Fibroblast of lung (primary cell): ENCODE measurements at regions not wholly inside any gene's neighbourhood (a gene's known extent, or its start where the extent isn't known, plus 50 kb on each side); places are given as distances from the start of the nearest gene placed in this dataset.

Experiments
- DNase-seq, 2 donors: peaks; one replicate each; pipeline versions ENCODE4 v3.0.0 to v3.0.0-alpha.2; 2010; ENCODE audit warnings: low read depth in 2 of 2
- H2AFZ ChIP-seq: 2 replicates; pipeline ENCODE4 v1.5.1; 2012; ENCODE audit warnings: low read length, control low read depth, inconsistent platforms
- H3K27ac ChIP-seq: 2 replicates; pipeline ENCODE4 v1.5.1; 2011; ENCODE audit warnings: low read length, control low read depth; ENCODE audit not compliant: insufficient read depth
- H3K27me3 ChIP-seq: 2 replicates; pipeline ENCODE4 v1.5.1; 2011; ENCODE audit warnings: mild to moderate bottlenecking, low read length; ENCODE audit not compliant: control insufficient read depth, insufficient read depth
- H3K36me3 ChIP-seq: 2 replicates; pipeline ENCODE4 v1.5.1; 2011; ENCODE audit warnings: low read length; ENCODE audit not compliant: control insufficient read depth, insufficient read depth
- H3K4me1 ChIP-seq: 2 replicates; pipeline ENCODE4 v1.5.1; 2011; ENCODE audit warnings: low read length; ENCODE audit not compliant: control insufficient read depth, insufficient read depth; ENCODE audit errors: extremely low read depth
- H3K4me2 ChIP-seq: 2 replicates; pipeline ENCODE4 v1.5.1; 2011; ENCODE audit warnings: low read length, control low read depth; ENCODE audit not compliant: insufficient read depth; ENCODE audit errors: extremely low read depth
- H3K4me3 ChIP-seq, 4 experiments: fragments of 200-600 bp in 1 of 4; sonication (generic) in 1 of 4; replicated peaks in 1 of 4; 2 replicates each; pipeline ENCODE4 v1.5.1; 2011 to 2016; ENCODE audit warnings: low read length in 4 of 4, low read depth in 3 of 4, mild to moderate bottlenecking in 3 of 4, control low read depth in 2 of 4, inconsistent platforms in 1 of 4, mixed read lengths in 1 of 4; ENCODE audit not compliant: insufficient read depth in 1 of 4; ENCODE audit errors: control extremely low read depth in 1 of 4
- H3K79me2 ChIP-seq: 2 replicates; pipeline ENCODE4 v1.5.1; 2012; ENCODE audit warnings: mild to moderate bottlenecking, low read length, inconsistent platforms; ENCODE audit not compliant: control insufficient read depth, insufficient read depth
- H3K9ac ChIP-seq: 2 replicates; pipeline ENCODE4 v1.5.1; 2011; ENCODE audit warnings: mild to moderate bottlenecking, low read length, control low read depth; ENCODE audit not compliant: insufficient read depth
- H3K9me3 ChIP-seq: 2 replicates; pipeline ENCODE4 v1.5.1; 2012; ENCODE audit warnings: low read depth, low read length; ENCODE audit not compliant: control insufficient read depth, insufficient read depth
- H4K20me1 ChIP-seq: 2 replicates; pipeline ENCODE4 v1.5.1; 2011; ENCODE audit warnings: low read length; ENCODE audit not compliant: control insufficient read depth, insufficient read depth; ENCODE audit errors: extremely low read depth
- CTCF ChIP-seq, 2 donors: IDR thresholded peaks in 1 of 2; conservative IDR thresholded peaks in 1 of 2; 1 replicate in 1 of 2; 2 replicates in 1 of 2; pipeline ENCODE4 v1.5.1; 2011 to 2012; ENCODE audit warnings: low read length in 2 of 2, control low read depth in 1 of 2, inconsistent platforms in 1 of 2, low read depth in 1 of 2, mild to moderate bottlenecking in 1 of 2
- EZH2 ChIP-seq: IDR thresholded peaks from 2 replicates; pipeline ENCODE4 v1.5.1; 2012; ENCODE audit warnings: low read length, control low read depth, mild to moderate bottlenecking; ENCODE audit errors: missing control alignments

- no peak for TF ChIP-seq CTCF (conservative IDR thresholded peaks at IDR 0.05 in 1 of 2, IDR thresholded peaks at IDR 0.05 in 1 of 2; ENCODE audit: low read depth in 1 of 2, low read length in 2 of 2)
- TF ChIP-seq EZH2, result no peak
- H3K27ac ChIP-seq, result no peak overlapping the region
- DNase-seq, result no peak
- no peak overlapping the region for H2AFZ ChIP-seq
- H3K79me2 ChIP-seq, result no peaks in the 10 kb centered on the region
- H3K9me3 ChIP-seq, result no peaks in the 10 kb centered on the region
- no peaks in the 10 kb centered on the region for H3K36me3 ChIP-seq
- no peaks in the 10 kb centered on the region for H4K20me1 ChIP-seq
- no peak overlapping the region for H3K9ac ChIP-seq
- H3K27me3 ChIP-seq, result no peaks in the 10 kb centered on the region
- no peaks in the 10 kb centered on the region for H3K4me1 ChIP-seq
- H3K4me2 ChIP-seq, result no peak overlapping the region
- no peak overlapping the region for H3K4me3 ChIP-seq
Observed at GRCh38 chr5:2166979-2167377, 284.3 kb upstream of the IRX4 start.

- no peaks in the 10 kb centered on the region for H3K36me3 ChIP-seq
- no peak overlapping the region for H3K4me2 ChIP-seq
- H3K9ac ChIP-seq, result no peak overlapping the region
- H3K4me3 ChIP-seq, result no peak overlapping the region
- H3K27me3 ChIP-seq, result no peaks in the 10 kb centered on the region
- H3K9me3 ChIP-seq, result no peaks in the 10 kb centered on the region
- H4K20me1 ChIP-seq, result no peaks in the 10 kb centered on the region
- no peak overlapping the region for H2AFZ ChIP-seq
- H3K27ac ChIP-seq, result no peak overlapping the region
- TF ChIP-seq EZH2 (no peak), CTCF (conservative IDR thresholded peaks at IDR 0.05 in 1 of 2, IDR thresholded peaks at IDR 0.05 in 1 of 2; ENCODE audit: low read depth in 1 of 2, low read length in 2 of 2) (no peak)
- DNase-seq, result no peak
- no peaks in the 10 kb centered on the region for H3K79me2 ChIP-seq
- no peaks in the 10 kb centered on the region for H3K4me1 ChIP-seq
Observed at GRCh38 chr5:2166306-2166978, 283.7 kb upstream of the IRX4 start.

- Histone ChIP-seq H3K27ac (no peak overlapping the region), H3K9ac (no peak overlapping the region), H2AFZ (no peak overlapping the region), H3K27me3 (no peaks in the 10 kb centered on the region), H3K36me3 (no peaks in the 10 kb centered on the region), H4K20me1 (no peaks in the 10 kb centered on the region), H3K4me2 (no peak overlapping the region), H3K4me1 (no peaks in the 10 kb centered on the region), H3K79me2 (no peaks in the 10 kb centered on the region), H3K4me3 (no peak overlapping the region), H3K9me3 (no peaks in the 10 kb centered on the region)
- no peak for TF ChIP-seq CTCF (conservative IDR thresholded peaks at IDR 0.05 in 1 of 2, IDR thresholded peaks at IDR 0.05 in 1 of 2; ENCODE audit: low read depth in 1 of 2, low read length in 2 of 2)
- no peak for TF ChIP-seq EZH2
- DNase-seq, result no peak
Observed at GRCh38 chr5:2165615-2166305, 283.0 kb upstream of the IRX4 start.
